GM12878 (cell line): ENCODE measurements at regions not wholly inside any gene's neighbourhood (a gene's known extent, or its start where the extent isn't known, plus 50 kb on each side); places are given as distances from the start of the nearest gene placed in this dataset.

Source experiments
- ATAC-seq: fragments of 200-7000 bp; cut with Tn5 transposase; 3 replicates; pipeline ENCODE4 v1.9.1; 2020; ENCODE audit warnings: mild to moderate bottlenecking, moderate library complexity
- BruUV-seq: library from RNA; stranded (reverse); fragments of 400-500 nt; replicated peaks from 2 replicates; lab custom pipeline; 2021; lab: Mats Ljungman, UMichigan
- CTCF ChIA-PET: fragments of 300-600 bp; sonication (Branson Sonifier 250); formaldehyde crosslinking; extraction: SDS; loops from one replicate; lab custom pipeline; 2021; ENCODE audit warnings: inconsistent platforms; lab: Yijun Ruan, JAX
- POLR2A ChIA-PET: fragments of 350-600 bp; formaldehyde crosslinking; extraction: SDS; loops from one replicate; lab custom pipeline; 2021; ENCODE audit warnings: inconsistent platforms; lab: Charles Lee
- RAD21 ChIA-PET: fragments of 300-600 bp; sonication (Branson Sonifier 250); formaldehyde crosslinking; loops from one replicate; lab custom pipeline; 2023; ENCODE audit warnings: antibody characterized with exemption; ENCODE audit not compliant: unreplicated experiment; lab: Charles Lee
- SMC1A ChIA-PET: fragments of 300-600 bp; sonication (Branson Sonifier 250); formaldehyde crosslinking; loops from one replicate; lab custom pipeline; 2023; ENCODE audit not compliant: unreplicated experiment, uncharacterized antibody; lab: Charles Lee
- DNase-seq: peaks from one replicate; pipeline ENCODE4 v3.0.0-alpha.2; 2011; ENCODE audit warnings: low read depth, low spot score
- FAIRE-seq: peaks from 3 replicates; lab custom pipeline; 2011; peaks lifted over from hg19 to GRCh38; lab: Jason Lieb, UNC
- H2AFZ ChIP-seq: 2 replicates; pipeline ENCODE4 v1.6.0; 2011; ENCODE audit warnings: low read depth, low read length, control low read depth; ENCODE audit not compliant: control insufficient read depth
- H3K27ac ChIP-seq: 2 replicates; pipeline ENCODE4 v1.5.1; 2011; ENCODE audit warnings: control low read depth; ENCODE audit not compliant: control insufficient read depth, insufficient read depth
- H3K27me3 ChIP-seq, 2 experiments: replicated peaks in 1 of 2; 2 replicates each; pipeline versions ENCODE4 v1.6.0 to v1.6.1; 2011; ENCODE audit warnings: low read length in 1 of 2; ENCODE audit not compliant: control insufficient read depth in 2 of 2, insufficient read depth in 2 of 2
- H3K36me3 ChIP-seq, 2 experiments: 2 replicates each; pipeline ENCODE4 v1.5.1; 2011; ENCODE audit warnings: low read length in 1 of 2; ENCODE audit not compliant: control insufficient read depth in 2 of 2, insufficient read depth in 2 of 2
- H3K4me1 ChIP-seq: 2 replicates; pipeline ENCODE4 v1.6.1; 2011; ENCODE audit warnings: mild to moderate bottlenecking, low read length, moderate library complexity, mixed read lengths; ENCODE audit not compliant: control insufficient read depth, insufficient read depth
- H3K4me2 ChIP-seq: 2 replicates; pipeline ENCODE4 v1.6.0; 2011; ENCODE audit warnings: control low read depth; ENCODE audit not compliant: control insufficient read depth, insufficient read depth
- H3K4me3 ChIP-seq: fragments of 200-600 bp; sonication (generic); 2 replicates; pipeline ENCODE4 v1.5.1; 2016
- H3K79me2 ChIP-seq: 2 replicates; pipeline ENCODE4 v1.6.0; 2011; ENCODE audit warnings: low read length; ENCODE audit not compliant: control insufficient read depth, insufficient read depth
- H3K9ac ChIP-seq: 2 replicates; pipeline ENCODE4 v1.8.0; 2011; ENCODE audit warnings: low read length, control low read depth, mixed read lengths; ENCODE audit not compliant: control insufficient read depth, insufficient read depth
- H3K9me3 ChIP-seq: replicated peaks from 3 replicates; pipeline ENCODE4 v1.5.1; 2011; ENCODE audit warnings: mild to moderate bottlenecking, low read length; ENCODE audit not compliant: control insufficient read depth, insufficient read depth
- H4K20me1 ChIP-seq: 2 replicates; pipeline ENCODE4 v1.6.0; 2011; ENCODE audit not compliant: control insufficient read depth, insufficient read depth
- ATF7 ChIP-seq: fragments of 450-650 bp; IDR thresholded peaks from 2 replicates; pipeline ENCODE4 v1.6.1; 2016; ENCODE audit warnings: low read depth, mild to moderate bottlenecking
- DPF2 ChIP-seq: fragments of 450-650 bp; IDR thresholded peaks from 2 replicates; pipeline ENCODE4 v1.6.1; 2017; ENCODE audit warnings: mild to moderate bottlenecking
- EP300 ChIP-seq, 2 experiments: fragments of 150-350 bp in 1 of 2; IDR thresholded peaks; 2 replicates each; pipeline ENCODE4 v1.6.1; 2011 to 2012; ENCODE audit warnings: low read depth in 2 of 2, low read length in 2 of 2, borderline replicate concordance in 1 of 2, improper control_type of control experiment in 1 of 2, inconsistent platforms in 1 of 2; ENCODE audit not compliant: control insufficient read depth in 1 of 2
- IKZF2 ChIP-seq, 2 experiments: fragments of 450-650 bp; IDR thresholded peaks; 2 replicates each; pipeline ENCODE4 v1.6.1; 2017; ENCODE audit warnings: mild to moderate bottlenecking in 2 of 2, moderate library complexity in 2 of 2
- KAT2A ChIP-seq: conservative IDR thresholded peaks from 2 replicates; pipeline ENCODE4 v1.6.1; 2011; ENCODE audit warnings: low read depth, low read length; ENCODE audit not compliant: control insufficient read depth
- KLF5 ChIP-seq: fragments of 450-650 bp; IDR thresholded peaks from 2 replicates; pipeline ENCODE4 v1.6.1; 2014; ENCODE audit warnings: mild to moderate bottlenecking; ENCODE audit not compliant: partially characterized antibody
- PAX8 ChIP-seq: fragments of 450-650 bp; IDR thresholded peaks from 2 replicates; pipeline ENCODE4 v1.6.1; 2017; ENCODE audit warnings: mild to moderate bottlenecking, moderate library complexity
- POLR2AphosphoS2 ChIP-seq: IDR thresholded peaks from 2 replicates; pipeline ENCODE4 v1.6.1; 2011; ENCODE audit warnings: low read depth, mild to moderate bottlenecking, low read length, improper control_type of control experiment, moderate library complexity
- RUNX3 ChIP-seq: IDR thresholded peaks from 2 replicates; pipeline ENCODE4 v1.6.1; 2012; ENCODE audit warnings: low read length, inconsistent platforms
- TARDBP ChIP-seq: IDR thresholded peaks from 2 replicates; pipeline ENCODE4 v1.6.1; 2016; ENCODE audit warnings: borderline replicate concordance
- YY1 ChIP-seq: IDR thresholded peaks from 2 replicates; pipeline ENCODE4 v1.6.1; 2011; ENCODE audit warnings: low read depth, mild to moderate bottlenecking, low read length
- WGBS: methylation state at CpG from one replicate; pipeline ENCODE4 v1.1.6; 2016; ENCODE audit warnings: low lambda C conversion rate; ENCODE audit not compliant: insufficient replicate concordance, insufficient coverage; ENCODE audit errors: missing lambda C conversion rate; 5-methylcytosine and 5-hydroxymethylcytosine counted together
- in situ Hi-C: fragments of 300-500 bp; cut with MboI; formaldehyde crosslinking; loops from 9 replicates; pipeline ENCODE4 v1.14.3; 2018; ENCODE audit warnings: mixed read lengths
- intact Hi-C: fragments of 100-400 bp; cut with micrococcal nuclease; formaldehyde crosslinking; loops from one replicate; pipeline ENCODE4 v1.14.2; 2022; ENCODE audit not compliant: unreplicated experiment
- TF ChIP-seq, protein P1 (sequence below): IDR thresholded peaks from 2 replicates; pipeline ENCODE4 v1.6.1; 2012; ENCODE audit warnings: improper control_type of control experiment, low read depth, low read length; ENCODE audit not compliant: insufficient replicate concordance

DNA sequence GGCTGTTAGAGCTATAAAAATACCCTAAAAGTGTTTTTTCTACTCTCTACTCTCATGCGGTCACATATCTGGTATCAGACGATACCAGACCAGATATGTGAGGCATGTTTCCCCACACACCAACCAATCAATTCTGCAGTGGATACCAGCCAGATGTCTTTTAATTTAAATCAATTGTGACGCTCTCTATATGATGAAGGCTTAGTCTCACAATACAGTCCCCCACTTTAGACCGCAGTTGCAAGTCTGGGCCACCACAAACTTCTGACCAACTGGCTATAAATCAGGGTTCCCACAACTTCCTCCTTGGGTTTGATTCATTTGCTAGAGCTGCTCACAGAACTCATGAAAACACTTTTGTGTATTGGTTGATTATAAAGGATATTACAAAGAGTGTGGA, 586.1 kb upstream of the ZP4 start:
- BruUV-seq = no TSS peak
- no peak for FAIRE-seq
- Histone ChIP-seq H2AFZ (no peak overlapping the region), H3K4me2 (no peak overlapping the region), H3K79me2 (no peaks in the 10 kb centered on the region), H3K4me3 (no peak overlapping the region), H3K27ac (no peak overlapping the region), H3K4me1 (no peaks in the 10 kb centered on the region), H3K36me3 (no peaks in the 10 kb centered on the region), H3K9ac (no peak overlapping the region), H3K9me3 (no peaks in the 10 kb centered on the region), H3K27me3 (no peaks in the 10 kb centered on the region), H4K20me1 (no peaks in the 10 kb centered on the region)
- SMC1A ChIA-PET = interaction anchor here (0.9 kb wide), 1 partner anchor 140 kb away, joined by 3 read pairs; no protein-coding TSS in a partner anchor
- intact Hi-C loops (no loop called here), in situ Hi-C loops (no loop called here)
- DNase-seq = no peak
- WGBS = 62% methylated on average over 4 of the region's 4 CpGs
- TF ChIP-seq, protein P1, sequence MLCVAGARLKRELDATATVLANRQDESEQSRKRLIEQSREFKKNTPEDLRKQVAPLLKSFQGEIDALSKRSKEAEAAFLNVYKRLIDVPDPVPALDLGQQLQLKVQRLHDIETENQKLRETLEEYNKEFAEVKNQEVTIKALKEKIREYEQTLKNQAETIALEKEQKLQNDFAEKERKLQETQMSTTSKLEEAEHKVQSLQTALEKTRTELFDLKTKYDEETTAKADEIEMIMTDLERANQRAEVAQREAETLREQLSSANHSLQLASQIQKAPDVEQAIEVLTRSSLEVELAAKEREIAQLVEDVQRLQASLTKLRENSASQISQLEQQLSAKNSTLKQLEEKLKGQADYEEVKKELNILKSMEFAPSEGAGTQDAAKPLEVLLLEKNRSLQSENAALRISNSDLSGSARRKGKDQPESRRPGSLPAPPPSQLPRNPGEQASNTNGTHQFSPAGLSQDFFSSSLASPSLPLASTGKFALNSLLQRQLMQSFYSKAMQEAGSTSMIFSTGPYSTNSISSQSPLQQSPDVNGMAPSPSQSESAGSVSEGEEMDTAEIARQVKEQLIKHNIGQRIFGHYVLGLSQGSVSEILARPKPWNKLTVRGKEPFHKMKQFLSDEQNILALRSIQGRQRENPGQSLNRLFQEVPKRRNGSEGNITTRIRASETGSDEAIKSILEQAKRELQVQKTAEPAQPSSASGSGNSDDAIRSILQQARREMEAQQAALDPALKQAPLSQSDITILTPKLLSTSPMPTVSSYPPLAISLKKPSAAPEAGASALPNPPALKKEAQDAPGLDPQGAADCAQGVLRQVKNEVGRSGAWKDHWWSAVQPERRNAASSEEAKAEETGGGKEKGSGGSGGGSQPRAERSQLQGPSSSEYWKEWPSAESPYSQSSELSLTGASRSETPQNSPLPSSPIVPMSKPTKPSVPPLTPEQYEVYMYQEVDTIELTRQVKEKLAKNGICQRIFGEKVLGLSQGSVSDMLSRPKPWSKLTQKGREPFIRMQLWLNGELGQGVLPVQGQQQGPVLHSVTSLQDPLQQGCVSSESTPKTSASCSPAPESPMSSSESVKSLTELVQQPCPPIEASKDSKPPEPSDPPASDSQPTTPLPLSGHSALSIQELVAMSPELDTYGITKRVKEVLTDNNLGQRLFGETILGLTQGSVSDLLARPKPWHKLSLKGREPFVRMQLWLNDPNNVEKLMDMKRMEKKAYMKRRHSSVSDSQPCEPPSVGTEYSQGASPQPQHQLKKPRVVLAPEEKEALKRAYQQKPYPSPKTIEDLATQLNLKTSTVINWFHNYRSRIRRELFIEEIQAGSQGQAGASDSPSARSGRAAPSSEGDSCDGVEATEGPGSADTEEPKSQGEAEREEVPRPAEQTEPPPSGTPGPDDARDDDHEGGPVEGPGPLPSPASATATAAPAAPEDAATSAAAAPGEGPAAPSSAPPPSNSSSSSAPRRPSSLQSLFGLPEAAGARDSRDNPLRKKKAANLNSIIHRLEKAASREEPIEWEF = no peak
- no peak for TF ChIP-seq KAT2A
- TF ChIP-seq EP300 (IDR thresholded peaks at IDR 0.05; ENCODE audit: borderline replicate concordance in 1 of 2, control insufficient read depth in 1 of 2, low read depth in 2 of 2, low read length in 2 of 2) = no peak
- no peak for TF ChIP-seq TARDBP
- TF ChIP-seq DPF2 = no peak
- no peak for TF ChIP-seq YY1
- no peak for TF ChIP-seq IKZF2 (IDR thresholded peaks at IDR 0.05)
- no peak for TF ChIP-seq KLF5
- TF ChIP-seq ATF7 = no peak
- TF ChIP-seq PAX8 = no peak
- no peak for TF ChIP-seq RUNX3
- no peak for TF ChIP-seq POLR2AphosphoS2
- CTCF ChIA-PET = interaction anchor here (0.9 kb wide), 1 partner anchor 18 kb away, joined by 3 read pairs; no protein-coding TSS in a partner anchor
- RAD21 ChIA-PET = no interaction called here
- ATAC-seq = no peak; the same call in 2 of the 3 replicates
- POLR2A ChIA-PET = no interaction called here
